ENCODE measurements at regions not wholly inside any gene's neighbourhood (a gene's known extent, or its start where the extent isn't known, plus 50 kb on each side); places are given as distances from the start of the nearest gene placed in this dataset.

DNA sequence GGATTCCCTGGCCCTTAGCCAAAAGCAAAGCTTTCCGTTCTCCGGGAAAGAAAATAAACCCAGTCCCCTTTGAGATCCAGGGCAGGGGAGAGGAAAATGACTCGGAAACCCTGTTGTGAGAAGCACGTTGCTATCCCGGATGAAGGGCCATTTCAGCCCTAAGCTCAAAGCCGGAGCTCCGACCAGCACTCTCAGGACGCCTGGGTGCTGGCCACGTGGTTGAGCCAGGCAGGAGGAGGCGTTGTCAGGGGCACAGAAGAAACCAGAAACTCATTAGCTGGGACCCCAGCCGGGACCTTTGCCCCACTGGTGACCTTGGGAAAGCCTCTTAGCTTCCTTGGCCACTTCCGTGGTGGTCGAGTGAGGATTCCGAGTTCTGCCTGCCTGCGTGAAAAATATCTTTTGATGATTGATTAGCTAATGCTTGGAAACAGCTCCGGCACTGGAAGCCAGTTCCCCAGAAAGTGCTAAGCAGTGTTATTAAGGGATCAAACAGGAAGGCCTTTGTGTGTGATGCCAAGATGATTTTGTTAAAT lies 57.6 kb upstream of the FZD10 start:
- DNase-seq, result no peak

DNA sequence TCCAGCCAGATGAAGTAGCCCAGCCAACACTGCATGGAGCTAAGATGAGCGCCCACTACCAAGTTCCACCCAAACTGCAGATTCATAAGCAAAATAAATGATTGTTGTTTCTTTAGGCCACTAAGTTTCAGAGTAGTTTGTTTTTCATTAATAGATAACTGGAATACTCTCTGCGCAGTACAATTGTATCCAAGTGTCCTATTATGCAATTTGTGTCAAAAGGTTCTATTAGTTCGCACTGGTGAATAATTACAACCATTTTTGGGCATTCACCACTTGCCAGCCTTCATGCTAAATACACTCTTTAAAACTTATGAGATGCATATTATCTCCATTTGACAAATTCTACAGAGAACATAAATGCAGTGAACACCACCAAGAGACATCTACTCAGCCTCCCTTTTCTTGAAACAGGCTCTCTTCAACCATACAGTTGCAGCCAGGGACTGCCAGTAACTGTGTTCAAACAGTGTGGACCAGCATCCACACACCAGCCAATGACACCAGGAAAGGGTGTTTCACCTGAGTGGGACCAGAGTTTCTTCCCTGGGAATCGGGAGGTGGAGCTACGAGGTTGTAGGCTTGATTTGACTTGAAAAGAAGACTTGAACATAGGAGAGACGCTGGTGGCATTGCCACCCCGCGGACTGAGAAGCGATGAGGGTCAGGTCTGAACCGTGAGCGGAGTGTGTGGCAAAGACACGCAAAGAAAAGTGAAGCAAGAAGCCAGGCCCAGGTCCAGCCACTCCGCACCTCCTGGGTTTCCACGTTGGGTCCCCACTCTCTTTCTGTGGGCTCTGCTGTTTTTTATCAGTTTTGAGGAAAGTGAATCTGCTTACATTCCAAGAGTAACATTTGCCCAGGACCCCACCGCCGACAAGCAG lies 53.0 kb upstream of the FZD10 start:
- no peak for DNase-seq

DNA sequence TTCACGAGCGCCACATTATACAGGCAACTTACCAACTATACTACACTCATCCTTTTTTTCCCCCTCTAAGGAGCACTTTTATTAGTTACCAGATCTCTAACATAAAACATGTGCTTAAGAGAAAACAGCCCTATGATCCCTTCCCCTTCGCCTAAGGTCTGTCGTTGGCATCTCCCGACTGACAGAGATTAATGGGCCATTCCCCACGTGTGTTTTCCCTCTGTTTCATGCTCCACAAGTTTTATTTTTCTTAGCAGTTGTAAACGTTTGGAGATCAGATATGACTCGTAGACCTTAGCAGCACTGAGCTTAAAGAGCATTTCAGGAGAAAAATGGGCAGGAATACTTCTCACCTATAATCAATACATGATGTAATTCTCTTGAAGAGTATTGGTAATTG lies 51.4 kb upstream of the FZD10 start:
- no peak for DNase-seq

DNA sequence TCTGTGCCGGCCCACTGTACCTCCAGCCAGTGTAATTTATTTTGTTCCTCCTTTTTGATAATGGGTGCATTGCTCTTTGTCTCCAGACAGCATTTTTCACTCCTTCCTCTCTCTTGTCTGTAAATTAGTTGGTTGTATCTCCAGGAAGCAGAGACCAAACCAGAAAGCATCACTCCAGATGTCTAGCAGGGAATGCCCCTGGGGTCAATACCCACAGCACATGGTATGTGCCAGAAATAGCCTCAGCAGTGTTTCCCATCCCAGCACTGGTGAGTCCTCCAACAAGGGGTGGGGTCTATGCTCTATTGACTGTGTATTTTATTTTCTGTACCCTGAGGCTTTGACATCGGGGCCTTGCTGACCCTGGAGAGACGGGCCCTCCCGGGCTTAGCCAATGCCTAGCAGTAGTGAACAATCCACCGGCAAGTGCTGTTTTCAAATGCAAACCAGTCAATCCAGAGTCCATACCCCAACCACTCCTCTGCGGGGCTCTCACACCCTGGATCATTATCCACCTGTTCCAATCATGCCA lies 50.2 kb upstream of the FZD10 start:
- DNase-seq, result no peak

All from fibroblast of upper back skin (primary cell).